SKM-1 (cell line): ENCODE measurements at regions not wholly inside any gene's neighbourhood (a gene's known extent, or its start where the extent isn't known, plus 50 kb on each side); places are given as distances from the start of the nearest gene placed in this dataset.

Experiments
- DNase-seq: peaks from one replicate; lab custom pipeline; 2025; ENCODE audit not compliant: unreplicated experiment; lab: John Stamatoyannopoulos, UW

GRCh38 chr1:25024615-25025350 lies 94.7 kb upstream of the RUNX3 start:
- DNase-seq = no peak

- DNase-seq = no peak
Observed at GRCh38 chr1:25023826-25024225, 93.8 kb upstream of the RUNX3 start.

GRCh38 chr1:25023190-25023578 lies 93.1 kb upstream of the RUNX3 start:
- no peak for DNase-seq

GRCh38 chr1:25022361-25023189 lies 92.5 kb upstream of the RUNX3 start:
- DNase-seq = peak; percentile 86

- DNase-seq = no peak
Observed at GRCh38 chr1:25021591-25022215, 91.6 kb upstream of the RUNX3 start.

- no peak for DNase-seq
Observed at GRCh38 chr1:25020851-25021590, 90.9 kb upstream of the RUNX3 start.

- no peak for DNase-seq
Observed at GRCh38 chr1:25020173-25020845, 90.2 kb upstream of the RUNX3 start.

GRCh38 chr1:25019337-25020172 lies 89.5 kb upstream of the RUNX3 start:
- no peak for DNase-seq

- DNase-seq = no peak
Observed at GRCh38 chr1:25018943-25019336, 88.9 kb upstream of the RUNX3 start.

- no peak for DNase-seq
Observed at GRCh38 chr1:25018110-25018735, 88.1 kb upstream of the RUNX3 start.

GRCh38 chr1:25017436-25018109 lies 87.5 kb upstream of the RUNX3 start:
- DNase-seq = no peak

GRCh38 chr1:25012966-25013962 lies 83.2 kb upstream of the RUNX3 start:
- no peak for DNase-seq

- no peak for DNase-seq
Observed at GRCh38 chr1:25011943-25012638, 82.0 kb upstream of the RUNX3 start.

- no peak for DNase-seq
Observed at GRCh38 chr1:25011275-25011674, 81.2 kb upstream of the RUNX3 start.

GRCh38 chr1:25009671-25010262 lies 79.7 kb upstream of the RUNX3 start:
- DNase-seq = no peak

- no peak for DNase-seq
Observed at GRCh38 chr1:25008192-25008485, 78.1 kb upstream of the RUNX3 start.
